GOT3 (cell line): ENCODE measurements at regions not wholly inside any gene's neighbourhood (a gene's known extent, or its start where the extent isn't known, plus 50 kb on each side); places are given as distances from the start of the nearest gene placed in this dataset.
"Not testable (repeated sequence)": the region's sequence is repeated elsewhere in the genome, so short reads cannot be mapped to it uniquely, and the experiment has no call there.

Experiments
- DNase-seq: peaks from one replicate; lab custom pipeline; 2025; ENCODE audit warnings: mixed read lengths; lab: John Stamatoyannopoulos, UW

DNA sequence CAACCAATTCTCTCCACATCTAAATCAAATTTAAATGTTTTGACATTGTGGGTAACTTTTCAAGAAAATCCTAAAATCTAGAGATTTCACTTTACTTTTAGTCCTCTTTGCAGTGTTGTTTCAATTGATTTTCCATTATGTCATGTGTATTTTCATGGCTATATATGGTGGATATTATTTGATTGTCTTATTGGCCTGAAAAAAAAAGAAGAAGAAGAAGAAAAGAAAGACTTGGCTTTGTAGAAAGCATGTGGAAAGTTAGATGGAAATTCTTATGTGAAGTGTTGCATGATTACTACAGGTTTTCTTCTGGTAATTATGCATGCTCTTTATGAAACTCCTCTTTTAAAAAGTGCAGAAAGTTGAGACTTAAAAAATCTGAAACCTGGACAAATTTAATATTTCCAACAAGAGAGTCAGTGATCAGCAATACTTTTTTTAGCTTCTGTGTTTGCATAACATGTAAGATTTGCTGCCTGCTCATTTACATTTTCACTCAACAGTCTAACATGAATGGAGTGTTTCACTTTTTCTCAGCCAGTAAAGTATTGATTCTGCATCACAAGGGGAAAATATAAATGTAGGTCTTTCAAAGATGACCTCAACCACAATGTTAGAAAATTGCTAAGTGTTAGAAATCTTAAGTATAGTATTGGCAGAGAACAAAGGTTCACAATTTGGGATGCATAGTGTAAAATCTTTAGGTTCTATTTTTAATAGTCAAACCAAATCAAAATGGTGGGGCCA, 438.7 kb downstream of the BCKDHB start:
- DNase-seq, result no peak

DNA sequence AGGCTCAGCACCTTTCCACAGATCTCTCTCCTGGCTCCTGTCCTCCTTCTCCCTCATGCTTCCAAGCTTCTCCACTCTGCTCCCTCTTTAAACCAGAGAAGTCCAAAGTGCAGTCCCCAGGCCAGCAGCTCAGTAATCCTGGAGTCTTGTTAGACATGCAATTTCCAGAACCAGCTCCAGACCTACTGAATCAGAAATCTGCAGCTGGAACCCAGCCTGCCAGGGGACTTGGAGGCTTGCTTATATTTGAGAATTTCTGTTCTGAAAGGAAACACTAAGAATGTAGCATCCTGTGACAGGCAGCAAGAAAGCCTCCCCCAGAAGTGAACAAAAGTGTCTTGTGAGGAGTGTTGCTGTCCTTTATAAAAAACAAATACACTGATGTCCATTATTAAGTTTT, 438.1 kb downstream of the BCKDHB start:
- no peak for DNase-seq

DNA sequence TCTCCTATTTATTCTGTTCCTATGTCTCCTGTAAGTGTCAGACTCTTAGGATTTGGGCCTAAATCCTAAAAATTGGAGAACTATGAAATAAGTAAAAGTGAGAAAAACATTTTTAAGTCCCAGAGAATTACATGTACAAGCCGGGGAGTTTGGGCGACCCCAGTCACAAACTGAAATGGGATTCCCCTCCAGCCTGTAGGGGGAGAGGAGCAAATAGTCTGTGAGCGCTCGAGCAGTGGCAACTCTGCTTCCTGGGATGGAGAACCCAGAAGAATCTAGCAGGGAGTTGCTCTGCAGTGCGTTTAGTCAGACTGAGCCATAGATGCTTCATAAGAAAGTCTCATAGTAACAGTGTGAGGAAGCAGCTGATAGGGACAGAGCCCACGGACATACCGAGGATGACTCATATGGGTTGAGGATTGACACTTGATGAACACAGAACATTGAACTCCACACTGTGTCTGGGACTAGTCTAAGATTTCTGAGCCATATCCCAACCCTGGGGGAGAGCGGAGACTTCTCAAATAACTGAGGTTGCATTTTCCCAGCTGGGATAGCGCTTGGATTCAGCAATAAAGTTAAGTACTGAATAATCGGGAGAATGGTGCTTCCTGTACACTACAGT, 437.2 kb downstream of the BCKDHB start:
- DNase-seq, result no peak

DNA sequence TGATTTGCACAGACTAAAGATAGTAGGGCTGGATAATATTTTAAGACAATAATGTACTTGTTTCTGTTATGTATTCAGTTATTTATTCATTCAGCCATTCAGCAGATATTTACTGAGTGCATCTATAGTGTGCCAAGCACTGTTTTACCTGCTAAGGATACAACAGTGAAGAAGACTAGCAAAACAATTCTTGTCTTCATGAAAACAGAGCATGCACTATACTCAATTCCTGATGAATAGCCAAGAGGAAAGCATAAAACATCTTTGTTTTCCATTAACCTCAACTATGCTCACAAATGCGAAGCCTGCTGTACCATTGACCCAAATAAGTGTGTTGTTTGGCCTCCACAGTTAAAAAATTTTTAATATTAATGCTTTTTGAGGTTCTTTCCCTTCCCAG, 436.7 kb downstream of the BCKDHB start:
- DNase-seq, result no peak

DNA sequence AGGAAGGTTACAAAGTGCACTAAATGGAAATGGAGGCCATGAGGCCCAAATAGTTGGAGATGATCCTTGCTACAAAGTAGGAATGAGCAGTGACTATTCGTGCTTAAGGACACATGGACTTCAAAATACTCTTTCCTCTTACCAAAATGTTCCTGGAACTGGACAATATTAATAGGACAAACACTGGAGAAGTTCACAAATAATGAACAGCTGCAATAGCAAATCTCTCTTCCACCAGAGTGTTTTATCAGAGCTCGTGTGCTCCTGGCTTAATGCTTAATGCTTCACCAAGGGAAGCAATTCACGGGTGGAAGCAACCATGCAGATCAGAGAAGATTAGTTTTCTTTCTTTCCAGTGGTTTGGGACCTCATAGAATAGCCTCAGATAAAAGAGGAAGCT, 435.4 kb downstream of the BCKDHB start:
- DNase-seq, result no peak

DNA sequence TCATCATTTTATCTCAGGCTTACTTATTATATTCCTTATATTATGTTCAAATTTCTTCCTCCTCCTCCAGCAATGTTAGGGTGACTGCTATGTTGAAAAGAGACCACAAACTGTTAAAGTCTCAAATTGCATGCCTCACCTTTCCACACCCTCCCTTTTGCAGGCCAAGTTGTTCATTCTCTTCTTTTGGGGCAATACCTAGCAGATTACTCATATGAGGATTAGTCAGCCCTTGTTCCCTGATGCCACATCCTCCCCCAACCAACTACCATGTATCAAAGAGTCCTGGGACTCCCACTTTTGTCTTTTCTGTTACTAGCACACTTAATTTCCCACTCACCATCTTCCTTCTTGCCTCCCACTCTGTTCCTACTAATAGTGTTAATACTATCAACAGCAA, 434.7 kb downstream of the BCKDHB start:
- no peak for DNase-seq

DNA sequence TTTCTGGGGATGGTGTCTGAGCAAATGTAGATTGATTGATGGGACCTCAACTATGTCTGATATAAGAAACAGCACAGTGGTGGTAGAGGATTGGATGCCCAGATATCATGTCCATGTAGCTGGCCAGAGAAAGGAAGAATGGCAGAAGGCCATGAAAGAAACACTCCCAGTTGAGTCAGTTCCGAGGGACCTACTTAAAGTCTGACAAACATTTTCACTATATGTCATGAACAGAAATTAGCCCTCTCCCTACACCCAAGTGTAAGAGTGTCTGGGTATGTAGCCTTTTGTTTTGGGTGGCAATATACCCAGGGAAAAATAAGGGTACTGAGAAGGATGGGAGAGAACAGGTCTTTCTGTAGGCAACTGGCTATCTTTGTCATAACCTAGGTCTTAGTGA, 434.2 kb downstream of the BCKDHB start:
- DNase-seq, result no peak

DNA sequence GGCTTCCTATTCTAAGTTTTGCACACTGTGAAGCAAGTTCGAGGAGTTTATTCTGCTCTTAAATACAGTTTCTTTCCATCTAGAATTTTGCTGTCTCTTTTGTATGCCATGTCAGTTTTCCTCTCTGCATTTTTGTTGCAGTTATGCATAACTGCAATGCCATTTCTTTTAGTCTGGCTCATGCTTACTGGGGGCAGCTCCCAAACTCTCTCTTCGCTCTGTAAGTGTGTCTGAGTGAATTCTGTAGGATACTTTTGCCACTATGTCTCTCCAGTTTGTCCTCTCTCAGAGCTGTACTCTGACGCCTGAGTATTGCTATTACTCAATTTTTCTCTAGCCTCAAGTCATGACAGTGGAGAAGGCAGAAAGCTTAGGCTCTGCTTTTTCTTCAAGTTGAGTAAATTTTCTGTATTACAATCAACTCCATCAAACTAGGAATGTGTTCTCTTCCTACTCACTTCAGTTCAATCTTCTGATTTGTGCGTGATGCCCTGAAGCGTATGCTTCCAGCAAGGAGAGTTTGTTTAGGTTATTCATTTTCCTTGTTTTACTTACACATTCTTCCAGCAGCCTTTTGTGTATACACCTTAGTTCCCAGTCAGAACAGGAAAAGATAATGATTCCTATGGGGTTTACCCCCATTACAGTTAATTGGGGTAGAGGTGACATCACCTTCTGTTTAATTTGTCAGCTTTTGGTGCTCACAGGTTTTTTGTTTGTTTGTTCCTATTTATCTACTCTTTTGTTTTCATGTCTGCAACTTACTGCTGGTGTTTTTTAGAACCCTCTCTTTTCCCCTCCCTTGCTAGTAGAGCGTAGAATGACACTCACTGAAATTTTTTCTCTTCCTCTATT, 430.9 kb downstream of the BCKDHB start:
- DNase-seq, result no peak

DNA sequence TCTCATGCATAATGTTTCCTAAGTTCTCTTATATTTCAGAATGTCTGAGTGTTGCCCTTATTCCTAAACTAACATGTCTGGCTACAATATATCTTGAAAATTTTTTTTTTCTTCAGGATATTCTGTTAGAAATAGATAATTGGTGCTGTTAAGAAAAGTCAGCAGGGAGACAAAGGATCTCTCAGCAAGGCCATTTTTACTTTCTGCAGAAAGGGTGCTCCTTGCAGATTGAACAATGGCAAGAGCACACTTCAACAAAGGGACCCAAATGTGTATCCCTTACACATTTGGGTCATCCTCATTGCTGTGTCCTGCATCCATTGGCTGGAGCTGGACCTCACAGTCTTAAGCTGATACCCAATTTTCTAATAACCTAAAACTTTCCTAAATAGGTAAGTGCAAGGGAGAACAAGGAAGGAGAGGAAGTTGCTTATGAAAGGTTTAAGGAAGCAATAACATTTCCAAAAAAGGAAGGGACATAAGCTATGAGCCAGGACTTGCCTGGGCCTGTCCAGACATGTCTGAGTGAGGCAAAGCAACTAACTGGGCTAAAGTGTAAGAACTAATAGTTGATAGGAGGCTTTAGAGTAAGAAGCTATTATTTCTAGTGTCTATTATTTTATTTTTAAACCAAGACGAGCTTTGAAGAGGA, 429.6 kb downstream of the BCKDHB start:
- DNase-seq, result no peak

DNA sequence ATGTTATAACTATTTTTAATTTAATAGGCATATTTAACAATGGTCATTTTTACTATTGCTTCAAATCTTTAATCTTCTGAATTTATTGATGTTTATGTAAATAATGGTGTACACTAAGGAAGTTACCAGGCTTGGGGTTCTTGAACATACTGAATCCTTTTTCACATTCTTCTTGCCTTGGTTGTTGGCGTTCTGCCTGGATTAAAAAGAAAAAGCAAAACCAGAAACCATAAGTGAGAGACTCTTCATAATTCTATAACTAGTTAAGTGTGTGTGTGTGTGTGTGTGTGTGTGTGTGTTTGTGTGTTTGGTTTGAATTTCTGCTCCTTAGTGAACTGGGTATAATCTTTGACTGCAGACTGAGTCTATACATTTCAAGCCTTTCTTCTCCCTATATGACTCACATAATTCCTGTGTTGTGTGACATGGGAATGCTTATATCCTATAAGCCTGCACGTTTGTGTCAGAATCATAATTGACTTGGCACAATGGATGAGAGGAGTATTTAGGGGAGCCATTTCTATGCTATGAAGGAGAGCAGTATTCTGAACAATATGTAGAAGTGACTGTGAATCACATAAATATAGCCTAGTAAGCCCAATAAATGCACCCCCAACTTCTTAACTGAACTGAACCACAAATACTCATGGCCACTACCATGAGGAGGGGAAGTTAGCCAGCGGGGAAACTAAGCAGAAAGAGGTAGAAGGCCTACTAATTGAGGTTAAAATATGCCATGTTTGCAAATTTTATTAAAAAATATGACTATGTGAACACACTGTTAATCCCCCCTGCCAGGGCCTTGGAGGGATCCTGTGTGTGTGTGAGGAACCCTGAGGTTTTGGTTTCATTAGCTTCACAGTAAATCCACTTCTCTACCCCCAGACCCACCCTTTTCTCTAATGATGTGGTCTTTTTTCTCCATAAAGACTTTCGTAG, 425.5 kb downstream of the BCKDHB start:
- no peak for DNase-seq

DNA sequence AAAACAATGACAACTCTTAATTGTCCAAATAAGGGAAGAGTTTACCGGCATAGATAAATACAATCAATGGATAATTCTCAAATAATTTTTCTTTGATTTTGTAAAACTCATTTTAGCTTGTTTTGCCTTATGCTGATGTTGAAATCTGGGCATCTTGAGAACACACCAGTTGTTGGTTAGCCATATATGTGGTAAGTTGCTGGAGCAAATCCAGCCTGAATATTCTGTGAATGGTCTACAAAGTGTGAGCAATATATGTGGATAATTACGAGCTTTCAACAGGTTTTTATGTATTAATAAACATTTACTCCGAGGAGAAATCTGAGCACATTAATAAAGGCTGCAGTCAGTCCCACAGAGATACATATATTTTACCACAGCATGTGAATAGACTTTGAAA, 423.6 kb downstream of the BCKDHB start:
- no peak for DNase-seq

DNA sequence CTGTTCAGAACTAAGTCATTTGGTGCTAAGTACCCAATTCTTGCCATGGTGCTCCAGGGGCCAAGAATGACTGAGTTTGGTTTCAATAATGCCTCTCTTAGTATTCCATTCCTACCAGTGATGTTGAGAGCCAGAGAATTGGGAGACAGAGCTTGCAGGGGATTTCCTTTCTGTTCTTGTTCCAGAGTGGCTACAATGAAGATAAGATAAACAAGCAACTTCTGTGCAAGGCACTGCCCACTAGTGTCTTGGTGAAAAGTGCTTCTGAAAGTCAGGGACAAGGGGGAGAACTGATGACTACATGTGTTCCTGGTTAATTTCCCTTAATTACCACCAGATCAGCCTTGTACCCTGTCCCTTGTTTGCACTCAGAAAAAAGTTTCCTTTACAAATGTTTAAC, 421.6 kb downstream of the BCKDHB start:
- no peak for DNase-seq

DNA sequence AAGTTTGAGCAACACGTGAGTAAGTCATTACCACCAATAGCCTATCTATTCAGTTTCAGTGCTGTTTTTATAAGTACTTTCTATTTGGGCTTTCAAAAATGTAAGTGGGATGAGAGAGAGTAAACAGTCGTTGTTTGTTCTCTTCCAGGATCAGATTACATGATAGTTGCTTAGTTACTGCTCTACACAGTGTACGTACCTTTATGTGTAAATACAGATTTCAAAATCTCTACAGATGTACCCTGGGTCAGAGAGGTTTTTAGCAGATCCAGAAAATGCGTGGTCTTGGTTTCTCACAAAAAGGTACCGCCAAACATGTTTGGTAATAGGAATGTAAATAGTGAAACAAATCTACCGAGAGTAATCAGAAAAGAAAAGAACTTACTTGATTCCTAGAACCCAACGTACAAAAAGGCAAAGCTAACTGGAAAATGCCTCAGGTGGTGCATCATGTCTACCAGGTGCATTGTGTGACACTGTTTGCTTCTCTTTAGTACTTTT, 421.1 kb downstream of the BCKDHB start:
- DNase-seq, result no peak

DNA sequence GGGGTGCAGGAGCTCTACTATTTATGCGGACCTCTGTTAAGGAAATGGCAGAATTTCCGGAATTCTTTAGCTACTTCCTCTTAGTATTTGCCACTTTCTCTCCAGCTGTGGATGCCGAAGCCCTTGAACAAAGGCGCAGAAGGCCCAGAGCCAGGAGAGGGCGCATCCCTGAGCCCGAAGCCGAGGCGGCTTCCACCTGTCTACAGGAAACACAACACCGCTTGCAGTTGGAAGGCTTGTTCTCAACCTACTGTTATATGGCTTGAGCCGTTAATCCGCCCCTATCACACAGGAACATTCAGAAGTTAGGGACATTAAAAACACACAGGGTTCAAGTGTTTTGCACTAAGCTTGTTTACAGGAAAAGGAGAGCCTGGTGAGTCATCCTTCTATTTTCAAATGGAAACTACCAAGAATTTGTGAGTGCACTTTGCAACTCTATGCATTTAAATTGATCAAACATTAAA, 417.1 kb downstream of the BCKDHB start:
- DNase-seq, result no peak

DNA sequence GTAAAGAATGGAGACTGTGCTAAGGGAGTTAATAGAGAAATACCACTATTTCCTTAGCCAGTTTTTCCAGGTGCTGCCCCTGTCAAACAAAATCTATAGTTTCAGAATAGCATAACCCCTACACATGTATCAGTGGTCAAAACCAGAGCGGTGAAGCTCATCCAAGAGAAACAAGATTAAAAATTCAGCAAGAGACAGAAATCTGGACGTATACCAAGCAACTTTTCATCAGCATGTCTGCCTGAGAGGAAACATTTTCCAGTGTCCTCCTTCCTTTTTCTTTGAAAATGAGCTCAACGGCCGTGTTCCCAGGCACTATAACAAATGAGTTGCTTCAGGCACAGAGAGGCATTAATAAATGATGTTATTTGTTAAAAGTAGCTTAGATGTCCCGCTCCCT, 416.5 kb downstream of the BCKDHB start:
- no peak for DNase-seq

DNA sequence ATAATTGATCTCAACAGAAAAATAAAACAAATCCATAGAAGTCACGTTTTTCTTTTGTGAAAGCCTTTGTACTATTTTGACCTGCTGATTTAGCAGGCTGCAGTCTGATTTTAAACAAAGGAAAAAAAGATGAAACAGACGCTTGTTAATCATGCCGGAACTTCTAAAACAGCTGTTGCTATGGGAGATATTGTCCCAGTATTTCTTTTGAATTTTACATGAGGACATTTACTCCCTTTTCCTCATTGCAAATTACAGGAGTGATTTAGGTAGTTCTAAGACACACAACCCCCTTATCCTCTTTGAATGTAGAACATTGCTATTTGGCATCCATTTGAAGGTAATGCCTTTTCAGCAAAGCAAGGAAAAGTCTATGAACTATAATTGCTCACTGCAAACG, 416.1 kb downstream of the BCKDHB start:
- no peak for DNase-seq

DNA sequence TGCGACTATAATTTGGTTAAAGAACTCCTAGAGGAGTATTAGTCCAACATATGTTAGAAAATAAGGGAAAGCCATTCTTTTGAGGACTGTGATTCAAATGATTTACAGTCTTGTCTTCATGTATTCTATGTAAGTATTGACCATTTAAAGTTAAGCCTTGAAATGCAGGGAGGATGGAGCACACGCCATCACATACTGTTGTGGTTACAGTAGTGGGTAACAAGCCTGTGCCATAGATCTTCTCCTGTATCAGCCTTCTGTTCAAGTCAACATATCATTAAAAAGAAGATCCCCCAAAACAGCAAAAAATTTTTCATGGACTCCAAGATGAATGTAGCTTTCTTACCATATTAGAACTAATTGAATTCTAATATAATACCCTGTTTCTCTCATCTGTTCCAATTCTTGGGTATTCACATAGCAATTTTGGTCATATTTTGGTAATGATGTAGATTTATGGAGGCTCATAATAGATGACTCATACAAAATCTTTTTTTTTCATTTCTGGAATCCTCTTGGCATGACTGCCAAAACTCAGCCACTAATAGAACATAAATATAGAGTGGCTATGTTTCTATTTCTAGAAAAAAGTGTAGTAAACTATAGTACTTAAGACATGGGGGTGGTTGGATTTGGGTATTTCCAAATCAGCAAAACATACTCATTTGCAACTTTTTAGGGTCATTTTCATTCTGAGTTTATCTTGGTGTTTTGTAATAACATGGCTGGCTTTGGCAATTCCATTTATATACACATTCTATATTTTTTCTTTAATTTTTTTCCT, 413.5 kb downstream of the BCKDHB start:
- DNase-seq, result no peak

DNA sequence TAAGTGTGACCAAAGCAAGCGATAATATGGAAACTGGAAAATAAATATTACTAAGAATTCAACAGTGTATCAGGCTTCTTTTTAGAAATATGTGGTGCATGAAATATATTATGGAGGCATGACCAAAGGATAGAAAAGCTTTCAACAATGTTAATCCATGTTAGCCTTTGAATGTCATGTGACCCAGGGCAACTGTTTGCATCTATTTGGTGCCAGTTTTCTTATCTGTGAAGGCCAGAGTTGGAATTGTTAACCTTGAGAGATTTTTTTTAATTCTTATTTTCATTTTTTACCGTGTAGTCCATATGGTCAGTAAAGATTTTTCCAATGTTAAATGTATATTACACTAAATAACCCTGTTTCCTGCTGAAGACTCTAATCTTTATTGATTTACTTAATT, 411.1 kb downstream of the BCKDHB start:
- no peak for DNase-seq

DNA sequence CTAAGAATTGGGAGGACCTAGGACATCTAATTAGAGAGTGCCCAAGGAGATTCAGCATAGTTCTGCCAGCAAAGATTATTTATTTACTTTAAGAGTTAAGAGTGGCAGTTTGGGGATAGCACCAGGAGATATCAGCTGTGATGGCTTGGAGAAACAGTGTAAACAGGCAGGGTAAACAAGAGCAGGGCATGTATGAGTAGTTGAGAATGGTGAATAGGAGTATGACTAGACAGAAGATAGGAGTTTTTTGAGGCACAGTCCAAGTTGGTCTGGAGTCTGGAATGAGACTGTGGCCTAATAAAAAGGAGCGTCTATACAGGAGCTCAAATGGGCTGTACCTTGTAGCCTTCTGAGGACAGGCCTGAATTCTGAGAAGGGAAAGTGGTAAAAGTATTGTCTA, 404.1 kb downstream of the BCKDHB start:
- DNase-seq, result not testable (repeated sequence)
